Uterus (tissue), 2 donors: ENCODE measurements at regions not wholly inside any gene's neighbourhood (a gene's known extent, or its start where the extent isn't known, plus 50 kb on each side); places are given as distances from the start of the nearest gene placed in this dataset.

ENCODE experiments used
- POLR2A ChIP-seq, 2 donors: fragments of 450-650 bp; IDR thresholded peaks; one replicate each; pipeline ENCODE4 v1.6.1; 2016; ENCODE audit warnings: antibody characterized with exemption in 2 of 2, mild to moderate bottlenecking in 1 of 2, moderate library complexity in 1 of 2
- TF ChIP-seq, protein P1 (sequence below), 4 experiments: fragments of 200-600 bp in 2 of 4; fragments of 450-650 bp in 2 of 4; sonication (generic) in 2 of 4; IDR thresholded peaks; one replicate each; pipeline ENCODE4 v1.5.1; 2016 to 2019; ENCODE audit warnings: antibody characterized with exemption in 4 of 4, mild to moderate bottlenecking in 2 of 4, moderate library complexity in 1 of 4

DNA sequence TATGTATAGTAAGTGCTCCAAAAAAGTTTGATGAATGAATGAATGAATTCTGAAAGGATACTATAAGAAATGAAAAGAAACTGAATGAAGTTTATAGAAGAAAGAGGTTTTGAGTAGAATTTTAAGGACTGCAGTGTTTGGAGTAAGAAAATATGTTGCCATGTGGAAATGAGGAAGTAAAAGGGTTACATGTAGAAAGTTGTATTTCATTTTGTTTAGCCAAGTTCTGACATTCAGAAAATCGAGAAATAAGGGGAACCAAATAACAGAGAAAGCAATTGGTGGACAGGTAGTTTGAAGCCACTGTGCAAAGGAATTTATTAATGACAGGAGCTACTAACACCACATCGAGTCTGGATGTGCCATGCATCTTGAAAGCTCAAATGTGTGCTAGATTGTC, 200.7 kb downstream of the SATB1 start:
- TF ChIP-seq, protein P1, sequence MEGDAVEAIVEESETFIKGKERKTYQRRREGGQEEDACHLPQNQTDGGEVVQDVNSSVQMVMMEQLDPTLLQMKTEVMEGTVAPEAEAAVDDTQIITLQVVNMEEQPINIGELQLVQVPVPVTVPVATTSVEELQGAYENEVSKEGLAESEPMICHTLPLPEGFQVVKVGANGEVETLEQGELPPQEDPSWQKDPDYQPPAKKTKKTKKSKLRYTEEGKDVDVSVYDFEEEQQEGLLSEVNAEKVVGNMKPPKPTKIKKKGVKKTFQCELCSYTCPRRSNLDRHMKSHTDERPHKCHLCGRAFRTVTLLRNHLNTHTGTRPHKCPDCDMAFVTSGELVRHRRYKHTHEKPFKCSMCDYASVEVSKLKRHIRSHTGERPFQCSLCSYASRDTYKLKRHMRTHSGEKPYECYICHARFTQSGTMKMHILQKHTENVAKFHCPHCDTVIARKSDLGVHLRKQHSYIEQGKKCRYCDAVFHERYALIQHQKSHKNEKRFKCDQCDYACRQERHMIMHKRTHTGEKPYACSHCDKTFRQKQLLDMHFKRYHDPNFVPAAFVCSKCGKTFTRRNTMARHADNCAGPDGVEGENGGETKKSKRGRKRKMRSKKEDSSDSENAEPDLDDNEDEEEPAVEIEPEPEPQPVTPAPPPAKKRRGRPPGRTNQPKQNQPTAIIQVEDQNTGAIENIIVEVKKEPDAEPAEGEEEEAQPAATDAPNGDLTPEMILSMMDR (IDR thresholded peaks at IDR 0.05): no peak
- TF ChIP-seq POLR2A (IDR thresholded peaks at IDR 0.05): no peak
